ENCODE measurements at regions not wholly inside any gene's neighbourhood (a gene's known extent, or its start where the extent isn't known, plus 50 kb on each side); places are given as distances from the start of the nearest gene placed in this dataset.

DNA sequence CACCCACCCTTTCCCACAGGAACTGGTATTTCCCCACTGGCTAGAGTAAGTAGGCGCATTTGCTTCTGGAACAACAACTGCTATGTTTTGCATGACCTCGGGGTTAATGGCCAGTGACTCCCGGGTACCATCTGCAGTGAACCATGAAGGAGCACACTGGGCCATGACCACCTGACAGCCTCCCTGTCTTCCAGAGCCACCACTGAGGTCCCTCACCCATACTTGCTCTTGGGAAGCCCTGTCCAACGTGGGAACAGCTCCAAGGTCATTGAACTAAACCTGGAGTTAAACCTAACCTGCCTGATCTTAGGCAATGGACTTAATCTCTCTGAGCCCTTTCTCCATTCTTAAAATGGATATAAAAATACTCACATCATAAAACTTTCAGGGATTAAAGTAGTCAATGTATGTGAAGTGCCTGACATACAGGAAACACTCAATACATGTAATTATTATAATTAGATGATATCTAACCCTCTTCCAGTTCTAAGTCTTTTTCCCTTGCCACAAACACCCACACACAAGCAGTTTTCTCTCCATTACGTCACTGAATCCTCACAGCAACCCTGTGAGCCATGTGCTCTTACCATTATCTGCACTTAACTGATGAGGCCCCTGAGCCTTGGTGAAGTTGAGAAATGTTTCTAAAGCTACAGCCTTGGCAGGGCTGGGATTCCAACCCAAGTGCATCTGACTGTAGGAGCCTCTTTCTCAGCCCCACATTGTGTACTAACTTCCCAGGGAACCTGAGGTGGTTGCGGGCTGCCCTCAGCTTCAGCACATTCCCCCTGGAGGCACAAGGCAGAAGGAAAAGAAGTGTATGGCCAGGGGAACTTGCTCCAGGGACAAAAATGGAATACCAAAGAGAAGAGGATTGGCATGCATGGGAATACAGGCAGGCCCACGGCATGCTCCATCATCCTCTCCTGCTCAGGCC, 74.5 kb upstream of the NCAM1 start:
- no peak for DNase-seq (ENCODE audit: low read depth)
- no peak overlapping the region for H3K4me3 ChIP-seq (ENCODE audit: control insufficient read depth, low read depth, low read length)
- TF ChIP-seq CTCF (conservative IDR thresholded peaks at IDR 0.05; ENCODE audit: control insufficient read depth, insufficient read depth, low read depth, low read length): no peak

DNA sequence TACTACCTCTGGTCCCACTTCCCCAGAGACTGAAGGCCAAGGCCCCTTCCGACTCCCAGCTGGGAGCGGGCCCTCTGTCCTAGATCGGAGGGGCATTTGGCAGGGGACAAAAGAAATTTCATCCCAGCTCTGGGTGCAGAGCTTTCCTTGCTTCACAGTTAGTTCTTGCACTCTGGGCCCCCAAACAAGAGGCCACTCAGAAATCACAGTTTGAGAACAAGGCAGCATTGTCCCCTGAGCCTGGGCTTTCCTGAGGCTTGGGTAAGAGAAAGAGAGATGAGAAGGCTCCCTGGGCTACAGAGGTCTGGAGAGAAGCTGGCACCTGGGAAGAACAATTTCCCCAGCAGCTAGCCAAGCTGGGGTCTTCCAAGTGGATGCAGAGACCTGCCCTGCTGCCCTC, 71.8 kb upstream of the NCAM1 start:
- no peak overlapping the region for H3K4me3 ChIP-seq (ENCODE audit: control insufficient read depth, low read depth, low read length)
- no peak for DNase-seq (ENCODE audit: low read depth)
- TF ChIP-seq CTCF (conservative IDR thresholded peaks at IDR 0.05; ENCODE audit: control insufficient read depth, insufficient read depth, low read depth, low read length): no peak

- no peak for TF ChIP-seq CTCF (conservative IDR thresholded peaks at IDR 0.05; ENCODE audit: control insufficient read depth, insufficient read depth, low read depth, low read length)
- no peak overlapping the region for H3K4me3 ChIP-seq (ENCODE audit: control insufficient read depth, low read depth, low read length)
- no peak for DNase-seq (ENCODE audit: low read depth)
These were observed 61.8 kb upstream of the NCAM1 start for GRCh38 chr11:112899235-112900006.

DNA sequence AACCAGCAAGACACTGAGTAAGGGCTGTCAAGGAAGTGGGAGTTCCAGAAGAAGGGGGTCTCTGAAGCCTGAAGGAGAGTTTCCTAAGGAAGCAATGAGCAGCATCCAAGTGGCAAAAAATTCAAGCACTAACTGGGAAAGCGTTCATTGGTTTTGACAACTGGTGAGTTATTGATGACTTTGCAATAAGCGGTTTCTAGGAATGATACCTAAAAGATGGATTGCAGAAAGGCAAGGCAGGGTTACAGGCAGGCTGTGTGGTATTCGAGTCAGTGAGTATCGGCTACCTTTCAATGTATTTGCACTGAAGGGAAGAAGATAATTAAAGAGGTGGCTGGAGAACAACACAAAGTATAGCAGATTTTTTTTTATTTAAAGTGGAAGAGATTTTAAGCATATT, 59.3 kb upstream of the NCAM1 start:
- DNase-seq (ENCODE audit: low read depth): no peak
- H3K4me3 ChIP-seq (ENCODE audit: control insufficient read depth, low read depth, low read length): no peak overlapping the region
- no peak for TF ChIP-seq CTCF (conservative IDR thresholded peaks at IDR 0.05; ENCODE audit: control insufficient read depth, insufficient read depth, low read depth, low read length)

- no peak overlapping the region for H3K4me3 ChIP-seq (ENCODE audit: control insufficient read depth, low read depth, low read length)
- no peak for DNase-seq (ENCODE audit: low read depth)
- TF ChIP-seq CTCF (conservative IDR thresholded peaks at IDR 0.05; ENCODE audit: control insufficient read depth, insufficient read depth, low read depth, low read length): no peak
These were observed 58.7 kb upstream of the NCAM1 start for GRCh38 chr11:112902361-112903011.

GRCh38 chr11:112903340-112903739, 57.9 kb upstream of the NCAM1 start:
- no peak for TF ChIP-seq CTCF (conservative IDR thresholded peaks at IDR 0.05; ENCODE audit: control insufficient read depth, insufficient read depth, low read depth, low read length)
- DNase-seq (ENCODE audit: low read depth): no peak
- no peak overlapping the region for H3K4me3 ChIP-seq (ENCODE audit: control insufficient read depth, low read depth, low read length)
